ENCODE measurements at regions not wholly inside any gene's neighbourhood (a gene's known extent, or its start where the extent isn't known, plus 50 kb on each side); places are given as distances from the start of the nearest gene placed in this dataset.

DNA sequence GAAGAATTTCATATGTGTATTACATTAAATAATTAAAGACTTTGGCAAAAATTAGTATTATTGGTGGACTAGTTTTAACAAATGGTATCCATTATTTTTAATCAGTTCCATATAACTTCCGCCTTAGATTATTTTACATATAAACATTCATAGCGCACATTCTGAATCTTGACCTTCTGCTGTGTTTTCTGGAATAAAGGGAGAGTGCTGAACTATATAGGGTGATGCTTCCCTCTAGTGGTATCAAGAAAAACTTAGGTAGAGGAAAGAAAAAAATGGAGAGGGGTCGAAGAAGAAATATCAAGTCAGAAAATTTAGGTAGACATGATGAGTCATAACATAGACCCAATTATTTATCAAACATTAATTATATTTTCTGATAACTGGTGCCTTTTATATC is 155.6 kb upstream of the PACRGL start (continued):
- TF ChIP-seq ZNF136 (CRISPR knock-in tag; IDR thresholded peaks at IDR 0.05; ENCODE audit: low read depth) (no peak), HDAC2 (CRISPR knock-in tag; IDR thresholded peaks at IDR 0.05) (no peak), POLR2G (IDR thresholded peaks at IDR 0.05; ENCODE audit: low read depth, low read length) (no peak), SMC3 (IDR thresholded peaks at IDR 0.05; ENCODE audit: low read length) (peak; percentile 26; the same call in 1 of the 2 replicates), PHF21A (CRISPR knock-in tag; IDR thresholded peaks at IDR 0.05) (no peak), CCAR2 (optimal IDR thresholded peaks at IDR 0.05; ENCODE audit: low read depth, low read length) (no peak), ZNF337 (CRISPR knock-in tag; IDR thresholded peaks at IDR 0.05; ENCODE audit: borderline replicate concordance, low read depth) (no peak), TP53 (CRISPR knock-in tag; conservative IDR thresholded peaks at IDR 0.05) (no peak)
- TF ChIP-seq, protein P1, sequence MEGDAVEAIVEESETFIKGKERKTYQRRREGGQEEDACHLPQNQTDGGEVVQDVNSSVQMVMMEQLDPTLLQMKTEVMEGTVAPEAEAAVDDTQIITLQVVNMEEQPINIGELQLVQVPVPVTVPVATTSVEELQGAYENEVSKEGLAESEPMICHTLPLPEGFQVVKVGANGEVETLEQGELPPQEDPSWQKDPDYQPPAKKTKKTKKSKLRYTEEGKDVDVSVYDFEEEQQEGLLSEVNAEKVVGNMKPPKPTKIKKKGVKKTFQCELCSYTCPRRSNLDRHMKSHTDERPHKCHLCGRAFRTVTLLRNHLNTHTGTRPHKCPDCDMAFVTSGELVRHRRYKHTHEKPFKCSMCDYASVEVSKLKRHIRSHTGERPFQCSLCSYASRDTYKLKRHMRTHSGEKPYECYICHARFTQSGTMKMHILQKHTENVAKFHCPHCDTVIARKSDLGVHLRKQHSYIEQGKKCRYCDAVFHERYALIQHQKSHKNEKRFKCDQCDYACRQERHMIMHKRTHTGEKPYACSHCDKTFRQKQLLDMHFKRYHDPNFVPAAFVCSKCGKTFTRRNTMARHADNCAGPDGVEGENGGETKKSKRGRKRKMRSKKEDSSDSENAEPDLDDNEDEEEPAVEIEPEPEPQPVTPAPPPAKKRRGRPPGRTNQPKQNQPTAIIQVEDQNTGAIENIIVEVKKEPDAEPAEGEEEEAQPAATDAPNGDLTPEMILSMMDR (CRISPR knock-in tag; IDR thresholded peaks at IDR 0.05) = peak; percentile 48
- TF ChIP-seq, protein P2, sequence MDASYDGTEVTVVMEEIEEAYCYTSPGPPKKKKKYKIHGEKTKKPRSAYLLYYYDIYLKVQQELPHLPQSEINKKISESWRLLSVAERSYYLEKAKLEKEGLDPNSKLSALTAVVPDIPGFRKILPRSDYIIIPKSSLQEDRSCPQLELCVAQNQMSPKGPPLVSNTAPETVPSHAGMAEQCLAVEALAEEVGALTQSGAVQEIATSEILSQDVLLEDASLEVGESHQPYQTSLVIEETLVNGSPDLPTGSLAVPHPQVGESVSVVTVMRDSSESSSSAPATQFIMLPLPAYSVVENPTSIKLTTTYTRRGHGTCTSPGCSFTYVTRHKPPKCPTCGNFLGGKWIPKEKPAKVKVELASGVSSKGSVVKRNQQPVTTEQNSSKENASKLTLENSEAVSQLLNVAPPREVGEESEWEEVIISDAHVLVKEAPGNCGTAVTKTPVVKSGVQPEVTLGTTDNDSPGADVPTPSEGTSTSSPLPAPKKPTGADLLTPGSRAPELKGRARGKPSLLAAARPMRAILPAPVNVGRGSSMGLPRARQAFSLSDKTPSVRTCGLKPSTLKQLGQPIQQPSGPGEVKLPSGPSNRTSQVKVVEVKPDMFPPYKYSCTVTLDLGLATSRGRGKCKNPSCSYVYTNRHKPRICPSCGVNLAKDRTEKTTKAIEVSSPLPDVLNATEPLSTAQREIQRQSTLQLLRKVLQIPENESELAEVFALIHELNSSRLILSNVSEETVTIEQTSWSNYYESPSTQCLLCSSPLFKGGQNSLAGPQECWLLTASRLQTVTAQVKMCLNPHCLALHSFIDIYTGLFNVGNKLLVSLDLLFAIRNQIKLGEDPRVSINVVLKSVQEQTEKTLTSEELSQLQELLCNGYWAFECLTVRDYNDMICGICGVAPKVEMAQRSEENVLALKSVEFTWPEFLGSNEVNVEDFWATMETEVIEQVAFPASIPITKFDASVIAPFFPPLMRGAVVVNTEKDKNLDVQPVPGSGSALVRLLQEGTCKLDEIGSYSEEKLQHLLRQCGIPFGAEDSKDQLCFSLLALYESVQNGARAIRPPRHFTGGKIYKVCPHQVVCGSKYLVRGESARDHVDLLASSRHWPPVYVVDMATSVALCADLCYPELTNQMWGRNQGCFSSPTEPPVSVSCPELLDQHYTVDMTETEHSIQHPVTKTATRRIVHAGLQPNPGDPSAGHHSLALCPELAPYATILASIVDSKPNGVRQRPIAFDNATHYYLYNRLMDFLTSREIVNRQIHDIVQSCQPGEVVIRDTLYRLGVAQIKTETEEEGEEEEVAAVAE (CRISPR knock-in tag; IDR thresholded peaks at IDR 0.05; ENCODE audit: borderline replicate concordance) = no peak
- TF ChIP-seq, protein P3, sequence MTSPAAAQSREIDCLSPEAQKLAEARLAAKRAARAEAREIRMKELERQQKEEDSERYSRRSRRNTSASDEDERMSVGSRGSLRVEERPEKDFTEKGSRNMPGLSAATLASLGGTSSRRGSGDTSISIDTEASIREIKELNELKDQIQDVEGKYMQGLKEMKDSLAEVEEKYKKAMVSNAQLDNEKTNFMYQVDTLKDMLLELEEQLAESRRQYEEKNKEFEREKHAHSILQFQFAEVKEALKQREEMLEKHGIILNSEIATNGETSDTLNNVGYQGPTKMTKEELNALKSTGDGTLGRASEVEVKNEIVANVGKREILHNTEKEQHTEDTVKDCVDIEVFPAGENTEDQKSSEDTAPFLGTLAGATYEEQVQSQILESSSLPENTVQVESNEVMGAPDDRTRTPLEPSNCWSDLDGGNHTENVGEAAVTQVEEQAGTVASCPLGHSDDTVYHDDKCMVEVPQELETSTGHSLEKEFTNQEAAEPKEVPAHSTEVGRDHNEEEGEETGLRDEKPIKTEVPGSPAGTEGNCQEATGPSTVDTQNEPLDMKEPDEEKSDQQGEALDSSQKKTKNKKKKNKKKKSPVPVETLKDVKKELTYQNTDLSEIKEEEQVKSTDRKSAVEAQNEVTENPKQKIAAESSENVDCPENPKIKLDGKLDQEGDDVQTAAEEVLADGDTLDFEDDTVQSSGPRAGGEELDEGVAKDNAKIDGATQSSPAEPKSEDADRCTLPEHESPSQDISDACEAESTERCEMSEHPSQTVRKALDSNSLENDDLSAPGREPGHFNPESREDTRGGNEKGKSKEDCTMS (CRISPR knock-in tag; conservative IDR thresholded peaks at IDR 0.05) = no peak
